Spleen (tissue), 11 donors: ENCODE measurements at regions not wholly inside any gene's neighbourhood (a gene's known extent, or its start where the extent isn't known, plus 50 kb on each side); places are given as distances from the start of the nearest gene placed in this dataset.

Experiments used
- DNase-seq: peaks from one replicate; pipeline ENCODE4 v3.0.0-alpha.2; 2020
- H3K27ac ChIP-seq, 8 donors: fragments of 200-600 bp; sonication (generic) in 7 of 8; 1 replicate in 4 of 8; 2 replicates in 4 of 8; pipeline versions ENCODE4 v1.5.0 to v1.8.0; 2016 to 2021; ENCODE audit warnings: inconsistent platforms in 4 of 8, mild to moderate bottlenecking in 4 of 8, moderate library complexity in 1 of 8
- H3K27me3 ChIP-seq, 7 donors: fragments of 200-600 bp; sonication (generic) in 6 of 7; replicated peaks in 1 of 7; 1 replicate in 4 of 7; 2 replicates in 3 of 7; pipeline versions ENCODE4 v1.5.0 to v1.8.0; 2016 to 2021; ENCODE audit warnings: inconsistent platforms in 3 of 7, mild to moderate bottlenecking in 1 of 7
- H3K36me3 ChIP-seq, 6 donors: fragments of 200-600 bp; sonication (generic) in 5 of 6; 1 replicate in 4 of 6; 2 replicates in 2 of 6; pipeline versions ENCODE4 v1.5.0 to v1.8.0; 2016 to 2021; ENCODE audit warnings: inconsistent platforms in 2 of 6
- H3K4me1 ChIP-seq, 6 donors: fragments of 200-600 bp; sonication (generic) in 5 of 6; 1 replicate in 3 of 6; 2 replicates in 3 of 6; pipeline versions ENCODE4 v1.5.0 to v1.8.0; 2016 to 2021; ENCODE audit warnings: inconsistent platforms in 3 of 6
- H3K4me3 ChIP-seq, 8 donors: fragments of 200-600 bp; sonication (generic) in 7 of 8; 1 replicate in 4 of 8; 2 replicates in 4 of 8; pipeline versions ENCODE4 v1.5.0 to v1.8.0; 2016 to 2021; ENCODE audit warnings: inconsistent platforms in 4 of 8, mild to moderate bottlenecking in 4 of 8, moderate library complexity in 2 of 8
- H3K9me3 ChIP-seq, 8 donors: fragments of 200-600 bp; sonication (generic) in 7 of 8; 1 replicate in 4 of 8; 2 replicates in 4 of 8; pipeline versions ENCODE4 v1.5.0 to v1.8.0; 2016 to 2021; ENCODE audit warnings: inconsistent platforms in 4 of 8
- POLR2A ChIP-seq, 3 donors: fragments of 450-650 bp; IDR thresholded peaks; one replicate each; pipeline ENCODE4 v1.5.1; 2017; ENCODE audit warnings: antibody characterized with exemption in 3 of 3, mild to moderate bottlenecking in 1 of 3
- POLR2AphosphoS5 ChIP-seq, 3 donors: sonication (generic); formaldehyde crosslinking; IDR thresholded peaks; one replicate each; pipeline ENCODE4 v1.5.1; 2017; ENCODE audit warnings: antibody characterized with exemption in 3 of 3
- WGBS, 5 donors: extraction: QIAGEN DNeasy Blood & Tissue Kit in 3 of 5; methylation state at CpG; one replicate each; pipeline versions ENCODE4 v1.1.5 to v1.1.7; 2013 to 2018; 5-methylcytosine and 5-hydroxymethylcytosine counted together
- intact Hi-C: fragments of 100-400 bp; cut with DNase I; formaldehyde crosslinking; loops from one replicate; pipeline ENCODE4 v1.15.0; 2023; ENCODE audit warnings: low total_unique reads
- TF ChIP-seq, protein P1 (sequence below), 11 experiments: fragments of 200-600 bp in 7 of 11; fragments of 450-650 bp in 4 of 11; sonication (generic) in 4 of 11; IDR thresholded peaks in 8 of 11; conservative IDR thresholded peaks in 3 of 11; 1 replicate in 7 of 11; 2 replicates in 4 of 11; pipeline versions ENCODE4 v1.4.0 to v1.8.0; 2016 to 2021; ENCODE audit warnings: antibody characterized with exemption in 11 of 11, inconsistent platforms in 4 of 11, mild to moderate bottlenecking in 1 of 11
- donor health status: healthy with polysubstance abuse.
- donor health status: DM: no; HTN: no; CAD: no; lungs with moderate emphysema.
- donor health status: DM: no; HTN: no; CAD: no.
- donor health status: Bipolar disorder and iron deficiency.
- donor health status: healthy.
- donor health status: DM: no; HTN: no; CAD: no.
- donor health status: DM: yes; HTN: yes; CAD: no.

DNA sequence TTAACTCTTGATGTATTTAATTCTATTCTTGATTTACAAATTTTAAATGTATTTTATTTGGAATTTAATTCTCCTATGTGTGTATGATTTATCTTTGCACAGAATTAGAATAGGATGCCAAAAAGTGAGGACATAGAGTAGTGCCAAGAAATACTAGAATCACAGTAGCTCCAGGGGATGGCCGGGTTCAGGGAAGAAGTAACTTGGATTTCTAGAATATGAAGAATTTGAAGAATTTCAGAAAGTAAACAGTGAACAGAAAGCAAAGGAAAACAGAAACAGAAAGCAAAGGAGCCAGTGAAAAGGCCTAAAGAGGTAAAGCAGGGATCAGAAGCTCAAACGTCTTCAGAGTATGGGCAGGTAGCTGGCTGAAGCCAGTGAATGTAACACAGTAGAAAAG lies 1187.6 kb downstream of the RPA4 start:
- Histone ChIP-seq H3K27ac (no peak overlapping the region), H3K4me3 (no peak overlapping the region), H3K36me3 (no peaks in the 10 kb centered on the region), H3K9me3 (no peaks in the 10 kb centered on the region), H3K27me3 (no peaks in the 10 kb centered on the region), H3K4me1 (no peaks in the 10 kb centered on the region)
- intact Hi-C loops: no loop called here
- no peak for DNase-seq
- TF ChIP-seq, protein P1, sequence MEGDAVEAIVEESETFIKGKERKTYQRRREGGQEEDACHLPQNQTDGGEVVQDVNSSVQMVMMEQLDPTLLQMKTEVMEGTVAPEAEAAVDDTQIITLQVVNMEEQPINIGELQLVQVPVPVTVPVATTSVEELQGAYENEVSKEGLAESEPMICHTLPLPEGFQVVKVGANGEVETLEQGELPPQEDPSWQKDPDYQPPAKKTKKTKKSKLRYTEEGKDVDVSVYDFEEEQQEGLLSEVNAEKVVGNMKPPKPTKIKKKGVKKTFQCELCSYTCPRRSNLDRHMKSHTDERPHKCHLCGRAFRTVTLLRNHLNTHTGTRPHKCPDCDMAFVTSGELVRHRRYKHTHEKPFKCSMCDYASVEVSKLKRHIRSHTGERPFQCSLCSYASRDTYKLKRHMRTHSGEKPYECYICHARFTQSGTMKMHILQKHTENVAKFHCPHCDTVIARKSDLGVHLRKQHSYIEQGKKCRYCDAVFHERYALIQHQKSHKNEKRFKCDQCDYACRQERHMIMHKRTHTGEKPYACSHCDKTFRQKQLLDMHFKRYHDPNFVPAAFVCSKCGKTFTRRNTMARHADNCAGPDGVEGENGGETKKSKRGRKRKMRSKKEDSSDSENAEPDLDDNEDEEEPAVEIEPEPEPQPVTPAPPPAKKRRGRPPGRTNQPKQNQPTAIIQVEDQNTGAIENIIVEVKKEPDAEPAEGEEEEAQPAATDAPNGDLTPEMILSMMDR (IDR thresholded peaks at IDR 0.05 in 8 of 11, conservative IDR thresholded peaks at IDR 0.05 in 3 of 11): no peak
- TF ChIP-seq POLR2AphosphoS5 (IDR thresholded peaks at IDR 0.05) (no peak), POLR2A (IDR thresholded peaks at IDR 0.05) (no peak)
- WGBS, 5 donors: 46 to 81% (median 64%) methylated on average over 2 of the region's 2 CpGs

DNA sequence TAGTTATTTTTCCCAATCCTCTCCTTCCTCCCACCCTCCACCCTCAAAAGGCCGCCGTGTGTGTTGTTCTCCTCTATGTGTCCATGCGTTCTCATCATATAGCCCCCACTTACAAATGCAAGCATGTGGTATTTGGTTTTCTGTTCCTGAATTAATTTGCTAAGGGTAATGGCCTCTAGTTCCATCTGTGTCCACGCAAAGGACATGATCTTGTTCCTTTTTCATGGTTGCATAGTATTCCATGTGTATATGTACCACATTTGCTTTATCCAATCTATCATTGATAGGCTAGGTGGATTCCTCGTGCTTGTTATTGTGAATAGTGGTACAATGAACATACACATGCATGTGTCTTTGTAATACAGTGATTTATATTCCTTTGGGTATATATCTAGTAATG lies 1193.7 kb downstream of the RPA4 start:
- intact Hi-C loops: no loop called here
- no peaks in the 10 kb centered on the region for H3K36me3 ChIP-seq
- H3K9me3 ChIP-seq: peaks cover 0 to 9% (median 0%) of the 10 kb centered on the region in 8 donors
- WGBS, 5 donors: 83 to 92% (median 87%) methylated on average over 5 of the region's 5 CpGs
- no peak overlapping the region for H3K4me3 ChIP-seq
- H3K27ac ChIP-seq: no peak overlapping the region
- no peaks in the 10 kb centered on the region for H3K4me1 ChIP-seq
- DNase-seq: no peak
- no peaks in the 10 kb centered on the region for H3K27me3 ChIP-seq
- TF ChIP-seq POLR2A (IDR thresholded peaks at IDR 0.05) (no peak), POLR2AphosphoS5 (IDR thresholded peaks at IDR 0.05) (no peak)
- TF ChIP-seq, protein P1 (IDR thresholded peaks at IDR 0.05 in 8 of 11, conservative IDR thresholded peaks at IDR 0.05 in 3 of 11): no peak

DNA sequence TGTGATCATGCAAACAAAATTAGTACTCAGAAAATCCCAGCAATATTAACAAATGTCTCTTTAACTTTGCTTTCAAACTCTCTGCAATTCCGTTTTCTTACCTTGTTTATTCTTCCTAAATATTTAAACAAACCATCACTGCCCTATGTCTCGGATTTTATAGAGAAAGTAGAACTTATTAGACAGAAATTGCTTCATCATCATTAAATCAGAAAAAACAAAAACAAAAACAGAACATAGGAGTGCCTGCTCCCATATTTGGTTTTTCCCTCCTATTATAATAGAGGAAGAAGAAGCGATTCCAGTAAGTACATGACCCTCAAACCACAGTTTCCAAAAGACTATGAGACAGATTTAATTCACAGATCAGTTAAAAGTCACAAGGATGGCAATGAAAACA lies 1228.0 kb downstream of the RPA4 start:
- Histone ChIP-seq H3K4me1 (no peaks in the 10 kb centered on the region), H3K27ac (no peak overlapping the region), H3K4me3 (no peak overlapping the region), H3K27me3 (peaks cover 0 to 4% (median 0%) of the 10 kb centered on the region in 7 donors), H3K36me3 (no peaks in the 10 kb centered on the region), H3K9me3 (no peaks in the 10 kb centered on the region)
- WGBS, 5 donors: 44 to 63% (median 59%) methylated on average over 3 of the region's 3 CpGs
- TF ChIP-seq POLR2AphosphoS5 (IDR thresholded peaks at IDR 0.05): no peak
- TF ChIP-seq POLR2A (IDR thresholded peaks at IDR 0.05): no peak
- TF ChIP-seq, protein P1 (IDR thresholded peaks at IDR 0.05 in 8 of 11, conservative IDR thresholded peaks at IDR 0.05 in 3 of 11): no peak
- no peak for DNase-seq
- intact Hi-C loops: no loop called here

DNA sequence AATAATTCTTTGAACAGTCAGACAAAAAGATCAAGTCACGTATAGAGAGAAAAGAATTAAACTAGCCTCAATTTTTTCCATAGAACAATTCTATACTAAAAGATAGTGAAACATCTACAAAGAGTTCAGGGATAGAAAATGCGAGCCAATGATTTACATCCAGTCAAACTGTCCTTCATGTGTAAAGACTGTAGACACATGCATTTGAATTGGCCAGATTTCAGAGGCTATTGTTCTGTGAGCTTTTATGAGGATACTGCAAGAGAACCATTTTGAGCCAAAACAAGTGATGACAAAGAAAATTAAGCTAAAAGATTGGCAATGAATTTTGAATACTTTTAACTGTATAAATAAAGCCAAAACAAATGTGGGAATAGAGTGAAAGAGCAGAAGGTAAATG lies 1230.3 kb downstream of the RPA4 start:
- Histone ChIP-seq H3K4me1 (no peaks in the 10 kb centered on the region), H3K36me3 (no peaks in the 10 kb centered on the region), H3K4me3 (no peak overlapping the region), H3K27me3 (peaks cover 0 to 4% (median 0%) of the 10 kb centered on the region in 7 donors), H3K27ac (no peak overlapping the region), H3K9me3 (no peaks in the 10 kb centered on the region)
- intact Hi-C loops: no loop called here
- 66 to 86% (median 80%) methylated on average over 2 of the region's 2 CpGs for WGBS, 5 donors
- TF ChIP-seq POLR2A (IDR thresholded peaks at IDR 0.05) (no peak), POLR2AphosphoS5 (IDR thresholded peaks at IDR 0.05) (no peak)
- TF ChIP-seq, protein P1 (IDR thresholded peaks at IDR 0.05 in 8 of 11, conservative IDR thresholded peaks at IDR 0.05 in 3 of 11): no peak
- no peak for DNase-seq
